KMS-11 (cell line): ENCODE measurements at regions not wholly inside any gene's neighbourhood (a gene's known extent, or its start where the extent isn't known, plus 50 kb on each side); places are given as distances from the start of the nearest gene placed in this dataset.

Experiments used
- H2AFZ ChIP-seq: fragments of 200-600 bp; sonication (generic); 2 replicates; pipeline ENCODE4 v1.6.1; 2016; ENCODE audit warnings: antibody characterized with exemption, mixed run types, low read depth
- H3K27ac ChIP-seq: fragments of 200-600 bp; sonication (generic); 2 replicates; pipeline ENCODE4 v1.6.1; 2016; ENCODE audit warnings: mild to moderate bottlenecking, mixed run types
- H3K27me3 ChIP-seq: fragments of 200-600 bp; sonication (generic); 2 replicates; pipeline ENCODE4 v1.6.1; 2017; ENCODE audit warnings: mild to moderate bottlenecking, low read depth, mixed run types, moderate library complexity; ENCODE audit not compliant: insufficient read depth
- H3K36me3 ChIP-seq: fragments of 200-600 bp; sonication (generic); 2 replicates; pipeline ENCODE4 v1.6.1; 2017; ENCODE audit warnings: mild to moderate bottlenecking, mixed run types; ENCODE audit not compliant: insufficient read depth
- H3K4me1 ChIP-seq: fragments of 200-600 bp; sonication (generic); 2 replicates; pipeline ENCODE4 v1.6.1; 2016; ENCODE audit warnings: mild to moderate bottlenecking, low read depth, mixed run types; ENCODE audit not compliant: poor library complexity, severe bottlenecking
- H3K4me2 ChIP-seq: fragments of 200-600 bp; sonication (generic); 2 replicates; pipeline ENCODE4 v1.7.0; 2016; ENCODE audit warnings: mild to moderate bottlenecking, mixed run types
- H3K4me3 ChIP-seq: fragments of 200-600 bp; sonication (generic); IDR thresholded peaks from 2 replicates; pipeline ENCODE4 v1.6.1; 2017; ENCODE audit warnings: low read depth, low read length, mixed read lengths; ENCODE audit not compliant: insufficient read depth
- H3K79me2 ChIP-seq: fragments of 200-600 bp; sonication (generic); 2 replicates; pipeline ENCODE4 v1.6.1; 2016; ENCODE audit warnings: low read depth, mixed run types; ENCODE audit not compliant: insufficient read depth
- H3K9ac ChIP-seq: fragments of 200-600 bp; sonication (generic); 2 replicates; pipeline ENCODE4 v1.6.1; 2016; ENCODE audit warnings: mild to moderate bottlenecking, mixed run types
- H4K20me1 ChIP-seq: fragments of 200-600 bp; sonication (generic); 2 replicates; pipeline ENCODE4 v1.6.1; 2016; ENCODE audit warnings: mild to moderate bottlenecking, mixed run types; ENCODE audit not compliant: insufficient read depth
- TF ChIP-seq, protein P1 (sequence below): fragments of 200-600 bp; sonication (generic); conservative IDR thresholded peaks from 2 replicates; pipeline ENCODE4 v1.6.1; 2017; ENCODE audit warnings: low read depth, mild to moderate bottlenecking, antibody characterized with exemption, low read length, moderate library complexity, mixed read lengths

DNA sequence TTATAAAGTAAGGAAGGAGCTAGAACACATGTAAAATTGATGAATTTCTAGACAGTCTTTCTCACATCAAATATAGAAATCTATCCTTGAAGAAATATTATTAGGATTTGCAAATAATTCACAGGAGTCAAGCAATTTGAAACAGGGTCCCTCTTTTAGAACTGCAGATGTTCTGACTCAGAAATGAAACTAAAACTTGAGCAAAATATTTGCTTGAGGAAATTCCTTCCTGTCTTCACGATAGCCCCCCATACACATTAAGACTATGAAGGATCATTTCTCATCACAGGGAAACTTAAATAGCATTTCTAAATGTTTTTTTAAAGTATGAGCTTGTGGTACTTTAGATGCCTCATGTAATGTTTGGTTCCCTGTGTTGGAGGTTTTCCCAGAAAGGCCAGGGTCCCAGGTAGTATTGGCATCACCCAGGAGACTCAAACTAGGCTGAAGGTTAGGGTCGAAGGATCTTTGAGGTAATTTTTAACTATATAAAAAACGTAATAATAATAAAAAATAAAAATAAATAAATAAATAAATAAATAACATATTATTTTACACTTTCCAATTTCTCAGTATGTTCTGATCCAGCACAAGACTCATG lies 144.0 kb upstream of the TBX18 start:
- H3K36me3 ChIP-seq: no peaks in the 10 kb centered on the region
- no peaks in the 10 kb centered on the region for H4K20me1 ChIP-seq
- H3K79me2 ChIP-seq: no peaks in the 10 kb centered on the region
- no peak overlapping the region for H3K9ac ChIP-seq
- TF ChIP-seq, protein P1, sequence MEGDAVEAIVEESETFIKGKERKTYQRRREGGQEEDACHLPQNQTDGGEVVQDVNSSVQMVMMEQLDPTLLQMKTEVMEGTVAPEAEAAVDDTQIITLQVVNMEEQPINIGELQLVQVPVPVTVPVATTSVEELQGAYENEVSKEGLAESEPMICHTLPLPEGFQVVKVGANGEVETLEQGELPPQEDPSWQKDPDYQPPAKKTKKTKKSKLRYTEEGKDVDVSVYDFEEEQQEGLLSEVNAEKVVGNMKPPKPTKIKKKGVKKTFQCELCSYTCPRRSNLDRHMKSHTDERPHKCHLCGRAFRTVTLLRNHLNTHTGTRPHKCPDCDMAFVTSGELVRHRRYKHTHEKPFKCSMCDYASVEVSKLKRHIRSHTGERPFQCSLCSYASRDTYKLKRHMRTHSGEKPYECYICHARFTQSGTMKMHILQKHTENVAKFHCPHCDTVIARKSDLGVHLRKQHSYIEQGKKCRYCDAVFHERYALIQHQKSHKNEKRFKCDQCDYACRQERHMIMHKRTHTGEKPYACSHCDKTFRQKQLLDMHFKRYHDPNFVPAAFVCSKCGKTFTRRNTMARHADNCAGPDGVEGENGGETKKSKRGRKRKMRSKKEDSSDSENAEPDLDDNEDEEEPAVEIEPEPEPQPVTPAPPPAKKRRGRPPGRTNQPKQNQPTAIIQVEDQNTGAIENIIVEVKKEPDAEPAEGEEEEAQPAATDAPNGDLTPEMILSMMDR: no peak
- no peak overlapping the region for H3K4me3 ChIP-seq
- H2AFZ ChIP-seq: no peak overlapping the region; the same call in 1 of the 2 replicates
- no peak overlapping the region for H3K4me2 ChIP-seq
- no peak overlapping the region for H3K27ac ChIP-seq
- no peaks in the 10 kb centered on the region for H3K27me3 ChIP-seq
- H3K4me1 ChIP-seq: no peaks in the 10 kb centered on the region

DNA sequence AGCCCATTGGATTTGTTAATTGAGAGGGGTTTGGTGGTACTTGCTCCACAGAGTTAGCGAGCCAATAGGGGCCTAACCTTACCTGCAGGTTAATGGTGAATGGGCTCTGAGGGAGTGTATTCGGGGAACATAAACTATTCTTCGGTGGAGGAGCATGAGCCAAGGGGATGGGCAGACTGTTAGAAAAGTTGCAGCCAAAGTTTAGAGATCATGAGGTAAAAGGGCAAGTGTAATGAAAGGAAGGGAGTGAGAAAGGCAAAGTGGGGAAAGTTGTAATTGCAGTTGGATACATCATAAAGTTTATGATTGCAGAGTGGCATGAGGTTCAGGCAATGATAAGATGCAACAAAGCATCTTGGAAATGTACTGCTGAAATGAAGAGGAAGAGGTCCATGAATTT lies 142.1 kb upstream of the TBX18 start:
- TF ChIP-seq, protein P1: no peak

DNA sequence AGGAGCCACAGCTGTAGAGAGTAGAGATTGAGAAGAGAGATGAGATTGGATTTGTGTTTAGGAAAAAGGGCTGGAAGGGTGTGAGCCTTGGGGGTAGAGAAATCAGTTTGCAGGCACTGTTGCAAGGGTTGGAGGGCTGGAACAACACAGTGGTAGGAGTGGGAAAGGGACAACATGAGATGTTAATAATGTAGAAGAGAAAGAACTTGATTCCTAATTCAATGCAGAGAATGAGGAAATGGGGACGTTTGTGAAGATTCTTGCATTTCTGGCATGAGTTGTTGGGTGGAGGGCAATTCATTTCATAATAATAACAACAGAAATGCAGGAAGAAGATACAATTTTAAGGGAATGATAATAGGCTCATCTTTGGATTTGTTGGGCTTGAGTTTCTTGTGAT lies 141.4 kb upstream of the TBX18 start:
- no peaks in the 10 kb centered on the region for H3K79me2 ChIP-seq
- no peak overlapping the region for H2AFZ ChIP-seq
- H3K27me3 ChIP-seq: no peaks in the 10 kb centered on the region
- H3K4me1 ChIP-seq: no peaks in the 10 kb centered on the region
- H4K20me1 ChIP-seq: no peaks in the 10 kb centered on the region
- no peaks in the 10 kb centered on the region for H3K36me3 ChIP-seq
- H3K4me3 ChIP-seq: no peak overlapping the region
- no peak overlapping the region for H3K9ac ChIP-seq
- no peak overlapping the region for H3K4me2 ChIP-seq
- H3K27ac ChIP-seq: no peak overlapping the region
- TF ChIP-seq, protein P1: no peak

More for the DNA sequence above, 142.1 kb upstream of the TBX18 start:
- no peak overlapping the region for H3K27ac ChIP-seq
- H3K79me2 ChIP-seq: no peaks in the 10 kb centered on the region
- H3K4me1 ChIP-seq: no peaks in the 10 kb centered on the region
- H3K36me3 ChIP-seq: no peaks in the 10 kb centered on the region
- H2AFZ ChIP-seq: no peak overlapping the region
- H3K9ac ChIP-seq: no peak overlapping the region
- no peaks in the 10 kb centered on the region for H3K27me3 ChIP-seq
- no peak overlapping the region for H3K4me2 ChIP-seq
- H4K20me1 ChIP-seq: no peaks in the 10 kb centered on the region
- no peak overlapping the region for H3K4me3 ChIP-seq

DNA sequence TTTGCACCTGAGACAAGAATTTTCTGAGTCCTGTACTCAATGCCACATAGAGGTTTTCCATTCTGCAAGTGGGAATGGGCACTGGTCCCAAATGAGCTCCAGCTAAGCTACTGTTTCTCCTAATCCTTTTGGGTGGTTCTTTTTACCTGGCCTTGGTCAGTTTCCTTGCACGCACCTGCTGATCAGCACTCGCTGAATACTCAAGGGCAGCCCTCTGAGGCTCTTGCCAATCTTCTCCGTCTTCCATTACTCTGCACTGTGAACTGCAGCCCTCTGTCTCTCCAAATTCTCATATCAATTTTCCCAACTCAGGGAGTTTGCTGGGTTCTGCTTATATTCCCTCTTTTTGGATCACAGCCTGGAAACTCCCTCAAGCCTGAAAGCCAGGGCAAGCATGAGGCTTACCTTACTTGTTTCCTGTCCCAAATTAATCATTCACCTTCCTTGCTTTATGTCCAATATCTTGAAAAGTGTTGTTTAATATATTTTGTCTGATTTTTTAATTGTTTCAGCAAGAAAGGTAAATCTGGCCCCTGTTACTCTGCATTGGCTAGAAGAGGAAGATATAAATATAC lies 138.0 kb upstream of the TBX18 start:
- TF ChIP-seq, protein P1: no peak
- H3K27ac ChIP-seq: no peak overlapping the region
- no peak overlapping the region for H3K9ac ChIP-seq
- no peaks in the 10 kb centered on the region for H3K36me3 ChIP-seq
- H3K4me2 ChIP-seq: no peak overlapping the region
- H3K4me1 ChIP-seq: no peaks in the 10 kb centered on the region
- no peak overlapping the region for H3K4me3 ChIP-seq
- no peak overlapping the region for H2AFZ ChIP-seq
- H3K27me3 ChIP-seq: no peaks in the 10 kb centered on the region
- no peaks in the 10 kb centered on the region for H4K20me1 ChIP-seq
- H3K79me2 ChIP-seq: no peaks in the 10 kb centered on the region
